ENCODE measurements at regions not wholly inside any gene's neighbourhood (a gene's known extent, or its start where the extent isn't known, plus 50 kb on each side); places are given as distances from the start of the nearest gene placed in this dataset.
"Not testable (repeated sequence)": the region's sequence is repeated elsewhere in the genome, so short reads cannot be mapped to it uniquely, and the experiment has no call there.

DNA sequence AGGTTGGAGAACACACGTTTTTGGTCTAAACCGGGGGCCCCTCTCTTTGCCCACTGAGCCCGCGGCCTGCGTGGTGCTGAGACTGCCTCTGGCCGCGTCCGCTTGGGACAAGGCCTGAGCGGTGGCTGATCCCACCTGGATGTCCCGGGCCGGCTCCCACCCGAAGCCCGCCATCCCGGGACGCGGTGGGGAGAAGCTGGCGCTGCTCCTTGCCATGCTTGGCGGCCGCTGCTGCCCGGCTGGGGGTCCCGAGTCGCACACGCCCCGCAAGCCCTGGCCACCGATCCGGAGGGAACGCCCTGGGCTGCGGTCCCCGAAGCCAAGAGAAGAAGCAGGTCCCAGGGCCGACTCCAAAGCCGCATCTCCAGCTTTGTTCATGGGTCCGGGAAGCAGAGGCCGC is 130.1 kb downstream of the POTEH start:
- TF ChIP-seq, protein P1, sequence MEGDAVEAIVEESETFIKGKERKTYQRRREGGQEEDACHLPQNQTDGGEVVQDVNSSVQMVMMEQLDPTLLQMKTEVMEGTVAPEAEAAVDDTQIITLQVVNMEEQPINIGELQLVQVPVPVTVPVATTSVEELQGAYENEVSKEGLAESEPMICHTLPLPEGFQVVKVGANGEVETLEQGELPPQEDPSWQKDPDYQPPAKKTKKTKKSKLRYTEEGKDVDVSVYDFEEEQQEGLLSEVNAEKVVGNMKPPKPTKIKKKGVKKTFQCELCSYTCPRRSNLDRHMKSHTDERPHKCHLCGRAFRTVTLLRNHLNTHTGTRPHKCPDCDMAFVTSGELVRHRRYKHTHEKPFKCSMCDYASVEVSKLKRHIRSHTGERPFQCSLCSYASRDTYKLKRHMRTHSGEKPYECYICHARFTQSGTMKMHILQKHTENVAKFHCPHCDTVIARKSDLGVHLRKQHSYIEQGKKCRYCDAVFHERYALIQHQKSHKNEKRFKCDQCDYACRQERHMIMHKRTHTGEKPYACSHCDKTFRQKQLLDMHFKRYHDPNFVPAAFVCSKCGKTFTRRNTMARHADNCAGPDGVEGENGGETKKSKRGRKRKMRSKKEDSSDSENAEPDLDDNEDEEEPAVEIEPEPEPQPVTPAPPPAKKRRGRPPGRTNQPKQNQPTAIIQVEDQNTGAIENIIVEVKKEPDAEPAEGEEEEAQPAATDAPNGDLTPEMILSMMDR (IDR thresholded peaks at IDR 0.05) = not testable (repeated sequence)
- not testable (repeated sequence) for TF ChIP-seq POLR2A (IDR thresholded peaks at IDR 0.05)

Data from right lobe of liver (tissue), 4 donors.